SIG-M5 (cell line): ENCODE measurements at regions not wholly inside any gene's neighbourhood (a gene's known extent, or its start where the extent isn't known, plus 50 kb on each side); places are given as distances from the start of the nearest gene placed in this dataset.

Experiments used
- DNase-seq: peaks from one replicate; lab custom pipeline; 2025; lab: John Stamatoyannopoulos, UW

DNA sequence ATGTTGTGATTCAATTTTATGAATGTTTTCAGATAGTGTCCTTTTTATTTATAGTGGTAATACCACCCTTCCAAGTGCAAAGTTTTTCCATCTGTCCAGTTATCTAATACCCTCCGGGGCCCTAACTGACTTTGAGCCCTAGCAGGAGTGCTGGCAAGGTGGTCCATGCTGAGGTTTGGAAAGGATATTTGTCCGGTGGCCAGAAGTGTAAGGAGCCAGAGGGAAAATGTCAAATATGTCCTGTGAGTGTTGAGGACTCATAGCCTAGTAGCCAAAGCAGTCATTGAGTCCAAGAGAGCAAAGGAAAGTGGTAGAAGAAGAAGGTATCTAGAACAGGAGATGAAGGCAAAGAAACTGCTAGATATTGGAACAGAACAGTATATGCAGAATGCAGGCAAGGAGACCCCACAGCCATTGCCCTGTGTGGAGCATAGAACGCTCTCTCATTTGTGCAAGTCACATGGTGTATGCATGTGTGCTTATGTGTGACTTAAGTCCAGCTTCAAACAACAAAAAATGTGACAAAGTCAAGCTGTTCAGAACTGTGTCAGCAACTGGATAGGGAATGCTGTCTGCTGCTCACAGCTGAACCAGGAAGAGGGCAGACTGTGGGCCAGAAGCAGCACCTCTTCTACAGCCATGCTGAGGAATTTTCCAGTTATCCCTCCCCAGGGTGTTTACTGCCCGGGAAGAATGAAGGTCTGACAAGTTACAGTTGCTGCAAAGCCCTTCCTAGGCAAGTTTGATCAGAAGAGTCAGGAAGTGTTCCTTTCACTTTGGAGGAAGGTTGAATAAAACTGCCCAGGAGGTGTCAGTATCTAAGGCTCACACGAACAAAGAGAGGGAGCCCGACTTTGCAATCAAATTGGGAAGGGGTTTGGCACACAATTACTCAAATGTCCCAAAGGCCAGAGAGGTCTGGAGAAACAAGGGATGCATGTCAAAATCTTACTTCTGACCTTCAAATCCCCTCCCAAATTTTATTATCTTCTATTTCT lies 463.3 kb upstream of the DMAC1 start:
- DNase-seq, result no peak

DNA sequence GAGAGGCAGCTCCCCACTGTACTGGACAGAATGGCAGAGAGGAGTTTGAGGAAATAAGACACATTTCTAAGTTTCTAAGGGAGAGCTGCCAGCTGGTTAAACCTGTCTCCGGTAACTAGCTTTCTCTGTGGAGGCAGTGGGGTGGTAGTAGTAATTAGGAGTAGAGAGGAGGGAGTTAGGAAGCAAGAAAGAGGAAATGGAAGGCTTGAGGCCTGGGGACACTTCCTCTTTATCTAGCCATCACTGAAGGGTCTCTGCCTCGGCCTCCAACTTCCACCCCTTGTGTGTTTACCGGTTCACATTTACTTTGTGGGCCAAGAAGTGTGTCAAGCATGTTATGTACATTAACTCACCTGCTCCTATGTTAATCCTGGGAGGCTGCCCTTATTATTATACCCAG lies 462.2 kb upstream of the DMAC1 start:
- DNase-seq, result no peak

DNA sequence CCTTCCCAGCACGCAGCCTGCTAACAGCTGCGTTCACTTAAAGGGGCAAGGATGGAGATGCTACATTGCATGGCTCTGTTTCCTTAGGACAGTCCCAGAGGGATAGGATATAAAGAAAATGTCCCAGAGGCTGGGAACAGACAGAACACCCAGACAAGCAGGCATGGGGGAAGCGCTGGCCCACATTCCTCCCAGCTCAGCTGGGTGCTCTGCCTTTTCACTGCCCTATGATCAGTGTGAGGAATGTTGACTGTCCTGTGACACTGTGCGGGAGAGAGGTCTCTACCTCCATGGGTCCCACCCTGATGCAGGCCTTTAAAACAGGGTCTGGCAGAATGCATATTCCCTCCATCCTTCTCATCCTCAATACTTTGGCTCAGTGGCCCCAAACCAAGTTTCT lies 459.4 kb upstream of the DMAC1 start:
- DNase-seq, result no peak

DNA sequence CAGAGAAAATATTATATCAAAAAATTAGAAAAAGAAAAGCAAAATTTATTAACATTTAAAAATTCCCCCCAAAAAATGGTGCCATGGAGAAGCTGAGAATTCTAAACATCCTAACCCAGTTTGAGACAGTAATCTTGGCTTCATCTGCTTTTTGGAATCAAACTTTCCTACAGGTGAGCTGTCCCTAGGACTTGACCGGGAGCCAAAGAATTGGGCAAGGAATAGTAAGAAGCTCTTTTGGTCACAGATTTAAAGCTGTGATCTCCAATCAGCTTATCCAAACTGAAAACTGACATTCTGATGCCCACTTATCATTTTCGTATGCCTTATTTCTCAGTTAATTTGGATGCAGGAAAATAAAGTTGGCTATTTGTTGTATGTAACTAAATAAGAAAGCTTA lies 457.3 kb upstream of the DMAC1 start:
- DNase-seq, result no peak

DNA sequence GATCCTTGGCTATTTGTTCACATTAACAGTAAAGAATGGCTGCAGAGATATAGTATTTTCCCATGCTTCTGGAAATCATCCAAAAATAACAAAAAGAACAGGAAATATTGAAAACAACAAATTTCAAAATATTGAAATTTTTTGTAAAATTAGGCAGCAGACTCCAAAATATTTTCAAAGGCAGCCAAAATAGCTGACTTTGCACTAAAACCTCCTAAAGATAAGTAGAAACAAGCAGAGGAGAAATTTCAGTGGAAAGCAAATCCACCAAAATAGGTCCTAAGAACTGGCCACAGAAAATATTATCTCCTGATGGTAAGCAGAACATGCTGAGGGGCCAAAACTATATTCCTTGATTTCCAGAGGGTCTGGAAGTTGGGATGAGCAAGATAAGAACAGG lies 456.3 kb upstream of the DMAC1 start:
- DNase-seq, result no peak

GRCh38 chr9:8254541-8254940 lies 455.0 kb upstream of the DMAC1 start:
- DNase-seq, result no peak

GRCh38 chr9:8252445-8252844 lies 452.9 kb upstream of the DMAC1 start:
- no peak for DNase-seq

DNA sequence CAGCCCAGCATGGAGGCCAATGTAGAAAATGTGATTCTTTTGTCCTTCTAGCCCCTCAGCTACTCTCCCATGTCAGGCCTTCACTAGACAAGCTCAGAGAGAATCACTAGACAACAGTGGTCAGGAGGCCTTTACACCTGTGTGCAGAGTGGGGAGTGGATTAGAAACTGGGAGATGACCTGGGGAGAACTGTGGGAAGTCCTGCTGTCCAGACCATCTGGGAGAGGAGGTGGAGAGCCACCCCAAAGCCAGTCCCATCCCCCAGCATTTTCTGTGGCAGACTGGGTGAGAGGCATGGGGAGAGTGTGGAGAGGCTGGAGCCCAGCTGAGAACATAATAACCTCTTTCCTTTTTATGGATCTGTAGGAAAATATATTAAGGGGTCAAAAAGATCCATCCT lies 452.0 kb upstream of the DMAC1 start:
- no peak for DNase-seq

GRCh38 chr9:8244505-8245092 lies 445.0 kb upstream of the DMAC1 start:
- DNase-seq, result no peak

DNA sequence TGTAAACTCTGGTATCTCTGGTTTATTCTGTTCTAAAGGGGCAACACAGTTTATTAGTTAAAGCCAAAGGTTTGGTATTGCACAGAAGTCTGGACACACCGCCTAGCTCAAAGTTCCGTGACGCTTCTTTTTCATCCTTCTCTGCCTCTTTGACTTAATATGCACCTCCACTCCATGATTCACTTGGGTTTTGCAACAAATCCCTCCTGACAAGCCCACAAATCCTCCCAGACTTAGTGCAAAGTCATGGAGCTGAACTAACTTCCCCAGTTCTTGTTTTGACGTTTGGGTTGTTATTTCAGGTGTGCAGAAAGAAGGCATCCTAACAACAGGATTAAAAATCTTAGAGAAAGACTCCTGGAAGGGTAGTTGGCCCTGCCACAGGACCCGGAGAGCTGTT lies 441.6 kb upstream of the DMAC1 start:
- DNase-seq, result no peak

DNA sequence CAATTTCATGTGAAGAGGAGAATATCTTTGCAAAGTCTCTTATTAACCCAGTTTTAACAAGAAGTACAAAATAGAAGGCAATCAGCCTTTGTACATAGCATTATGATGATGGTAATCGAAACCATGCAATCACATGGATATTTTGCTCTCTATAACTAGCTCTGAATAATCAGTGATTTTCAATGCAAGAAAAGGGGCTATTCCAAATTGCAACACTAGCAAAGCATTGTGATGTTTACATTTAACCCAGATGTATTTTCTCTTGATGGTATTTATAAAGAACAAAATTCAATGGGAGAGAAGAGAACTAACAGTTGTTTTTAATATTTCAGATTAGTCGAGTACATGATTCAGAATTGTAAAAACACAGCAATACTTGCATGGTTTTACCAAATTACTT lies 437.5 kb upstream of the DMAC1 start:
- DNase-seq, result no peak

GRCh38 chr9:8235489-8235888 lies 435.9 kb upstream of the DMAC1 start:
- no peak for DNase-seq

- no peak for DNase-seq
Observed at GRCh38 chr9:8234316-8234715, 434.7 kb upstream of the DMAC1 start.

GRCh38 chr9:8232726-8233125 lies 433.1 kb upstream of the DMAC1 start:
- DNase-seq, result no peak

DNA sequence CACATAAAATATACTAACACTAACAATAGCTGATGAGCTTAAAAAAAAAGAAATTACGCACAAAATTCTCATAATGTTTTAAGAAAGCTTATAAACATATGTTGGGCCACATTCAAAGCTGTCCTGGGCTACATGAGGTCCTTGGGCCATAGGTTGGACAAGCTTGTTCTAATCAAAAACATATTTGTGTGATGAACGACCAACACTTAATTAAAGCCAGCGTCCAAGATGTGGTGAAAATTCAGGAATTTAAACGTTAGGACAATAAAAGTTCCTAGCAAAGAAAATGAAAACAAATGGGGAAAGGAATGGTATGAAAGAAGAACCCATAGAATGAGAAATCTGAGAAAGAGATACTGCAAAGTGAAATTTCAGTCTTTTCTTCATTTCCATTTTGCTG lies 429.6 kb upstream of the DMAC1 start:
- DNase-seq, result no peak

DNA sequence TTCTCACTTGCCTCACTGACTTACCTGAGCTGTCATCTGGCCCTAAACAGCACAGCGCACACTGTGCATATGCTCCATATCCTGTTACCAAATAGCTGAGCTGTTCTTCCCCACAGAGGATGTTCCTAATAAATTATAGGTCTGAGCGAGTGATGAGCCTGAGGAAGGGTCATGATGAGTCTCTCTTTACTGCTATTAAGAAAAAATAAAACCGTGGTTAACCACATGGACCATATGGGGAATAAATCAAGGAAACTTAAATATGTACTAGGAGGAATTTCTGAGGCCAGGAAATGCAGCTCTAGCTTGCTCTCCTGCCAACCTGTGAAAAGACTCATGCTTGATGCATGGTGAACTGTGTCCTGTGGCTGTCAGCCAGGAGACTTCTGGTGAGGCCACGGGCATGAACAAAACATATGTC lies 424.8 kb upstream of the DMAC1 start:
- no peak for DNase-seq

GRCh38 chr9:8223861-8224260 lies 424.3 kb upstream of the DMAC1 start:
- DNase-seq, result no peak

DNA sequence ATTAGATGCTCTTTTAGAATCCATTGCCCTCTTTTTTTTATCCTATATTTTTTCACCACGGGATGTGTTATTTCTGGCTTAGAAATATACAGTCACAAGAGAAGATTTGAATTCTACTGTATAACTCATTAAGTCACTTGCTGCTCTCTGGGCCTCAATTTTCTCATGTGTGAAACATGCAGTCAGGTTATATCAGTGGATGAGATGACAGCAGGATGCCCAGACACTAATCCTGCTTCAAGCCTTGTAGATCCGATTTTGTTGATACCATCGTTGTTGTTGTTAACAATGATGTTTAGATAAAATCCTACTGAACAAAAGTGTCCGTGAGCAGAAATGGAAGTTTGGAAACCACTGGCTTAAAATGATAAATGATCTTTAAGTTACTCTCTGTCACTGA lies 421.9 kb upstream of the DMAC1 start:
- DNase-seq, result no peak

DNA sequence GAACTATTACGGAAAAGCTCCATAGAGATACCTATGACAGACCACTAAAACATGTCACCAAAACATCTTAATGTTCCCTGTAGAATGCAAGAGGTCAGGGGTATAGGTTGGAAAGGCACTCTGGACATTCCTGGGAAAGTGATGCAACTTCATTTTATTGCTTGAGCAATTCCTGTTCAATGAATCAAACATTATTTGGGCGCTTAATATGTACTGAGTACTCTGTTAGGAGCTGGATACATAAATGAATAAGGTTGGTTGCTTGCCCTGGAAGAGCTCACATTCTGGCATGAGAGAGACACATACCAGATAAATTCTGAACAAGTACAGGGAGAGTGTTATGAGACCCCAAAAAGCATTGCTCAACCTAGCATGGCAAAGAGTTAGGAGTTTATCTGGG lies 408.9 kb upstream of the DMAC1 start:
- DNase-seq, result no peak

DNA sequence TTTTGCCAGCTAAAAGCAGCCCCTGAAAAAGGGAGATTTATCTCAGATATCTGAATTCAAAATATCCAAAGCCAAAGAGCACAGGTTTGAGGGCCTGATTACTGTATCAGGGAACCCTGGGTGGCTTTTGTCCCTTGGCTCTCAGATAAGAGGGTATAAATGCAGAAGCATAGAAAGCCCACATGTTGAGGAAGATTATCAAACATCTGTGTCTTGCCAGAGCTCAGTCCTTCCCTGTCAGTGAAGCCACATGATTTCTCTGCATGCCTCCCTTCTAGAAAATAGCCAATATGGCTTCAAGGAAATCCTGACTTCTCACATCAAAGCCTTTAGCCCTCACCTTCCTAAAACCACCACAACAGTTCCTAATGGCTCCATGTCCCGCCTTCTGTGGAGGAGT lies 408.0 kb upstream of the DMAC1 start:
- no peak for DNase-seq

DNA sequence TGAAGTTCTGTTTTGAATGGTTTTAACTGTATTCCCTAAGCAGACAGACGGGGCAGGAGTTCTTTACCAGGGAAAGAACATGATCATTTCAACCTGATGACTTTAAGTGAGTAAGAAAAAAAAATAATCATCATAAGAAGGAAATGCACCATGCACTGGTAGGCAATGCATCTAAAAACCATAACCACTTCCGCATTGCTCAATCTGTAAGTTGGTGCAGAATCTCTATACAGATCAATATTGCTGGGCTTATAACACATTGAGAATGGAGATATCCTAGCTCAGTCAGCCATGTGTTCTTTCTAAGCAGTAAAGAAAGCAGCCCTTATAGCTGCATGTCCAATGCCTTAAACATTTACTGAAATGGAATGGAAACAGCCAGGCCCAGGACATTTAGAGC lies 407.1 kb upstream of the DMAC1 start:
- DNase-seq, result no peak

- no peak for DNase-seq
Observed at GRCh38 chr9:8205576-8205975, 406.0 kb upstream of the DMAC1 start.

DNA sequence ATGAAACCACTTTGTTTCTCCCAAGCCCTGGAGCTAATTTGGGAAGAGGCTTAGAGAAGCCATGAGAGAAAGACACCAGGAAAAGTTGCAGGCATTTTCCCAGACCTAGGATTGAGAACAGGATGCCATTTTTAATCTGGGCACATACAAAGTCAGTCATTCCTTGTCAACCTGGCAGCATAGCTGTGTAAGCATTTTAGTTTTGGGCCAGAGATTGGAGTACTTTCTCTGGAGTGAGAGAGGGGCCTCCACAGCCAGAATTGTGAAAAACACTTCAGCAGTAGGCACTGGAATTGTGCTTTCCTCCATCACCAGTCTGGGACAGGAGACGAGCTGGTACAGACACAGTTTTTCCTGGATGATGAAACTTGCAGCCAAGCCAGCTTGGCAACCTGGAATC lies 390.3 kb upstream of the DMAC1 start:
- DNase-seq, result no peak
